GM21576 (cell line): ENCODE measurements at regions not wholly inside any gene's neighbourhood (a gene's known extent, or its start where the extent isn't known, plus 50 kb on each side); places are given as distances from the start of the nearest gene placed in this dataset.

Experiments used
- ATAC-seq: cut with Tn5 transposase; IDR thresholded peaks from one replicate; pipeline ENCODE4 v1.9.1; 2021; ENCODE audit warnings: mild to moderate bottlenecking, moderate library complexity; ENCODE audit not compliant: unreplicated experiment

DNA sequence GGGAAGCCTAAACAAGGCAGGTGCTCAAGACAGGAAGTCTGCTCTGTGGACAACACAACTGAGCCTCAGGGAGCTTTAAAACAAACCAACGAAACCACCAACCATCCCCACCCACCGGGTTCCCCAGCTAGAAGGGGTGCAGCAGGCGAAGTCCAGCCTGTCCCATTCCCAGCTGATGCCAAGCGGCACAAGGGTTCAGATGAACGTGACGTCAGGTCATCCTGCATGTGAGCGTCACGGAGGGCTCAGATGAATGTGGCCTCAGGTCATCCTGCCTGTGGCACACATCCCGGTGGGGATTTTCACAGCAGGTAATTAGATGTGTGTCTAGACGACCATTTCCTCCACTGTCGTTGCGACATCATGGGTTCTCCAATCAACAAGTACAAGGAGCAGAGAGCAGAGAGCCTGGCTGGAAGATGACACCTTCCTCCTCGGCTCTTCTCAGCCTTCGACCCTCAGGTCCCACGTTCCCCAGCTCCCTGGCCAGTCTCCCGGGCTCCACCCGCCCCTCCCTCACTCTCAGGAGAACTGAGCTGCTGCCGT is 246.5 kb downstream of the FOXL1 start:
- no peak for ATAC-seq

- ATAC-seq, result no peak
These were observed 247.3 kb downstream of the FOXL1 start for GRCh38 chr16:86825631-86826030.

GRCh38 chr16:86826941-86827340 is 248.6 kb downstream of the FOXL1 start:
- ATAC-seq, result no peak

- ATAC-seq, result no peak
These were observed 249.2 kb downstream of the FOXL1 start for GRCh38 chr16:86827521-86827920.

DNA sequence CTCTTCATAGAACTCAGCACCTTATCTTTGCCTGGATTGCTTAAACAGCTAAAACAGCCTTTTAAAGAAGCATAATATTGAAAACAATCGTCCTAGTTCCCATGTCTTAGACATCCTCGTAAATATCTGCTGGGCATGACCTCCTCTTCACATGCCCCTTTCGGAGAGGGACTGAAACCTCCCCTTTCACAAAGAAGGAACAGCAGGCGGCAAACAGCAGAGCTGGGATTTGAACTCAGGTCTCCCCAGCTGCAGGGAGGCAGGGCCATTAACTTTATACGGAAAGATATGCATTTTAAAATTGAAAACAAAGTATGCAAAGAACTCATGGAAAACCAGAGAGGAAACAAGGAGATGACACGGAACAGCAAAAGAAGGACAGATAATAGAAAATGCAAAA is 249.9 kb downstream of the FOXL1 start:
- no peak for ATAC-seq

GRCh38 chr16:86828653-86829052 is 250.3 kb downstream of the FOXL1 start:
- ATAC-seq, result no peak

DNA sequence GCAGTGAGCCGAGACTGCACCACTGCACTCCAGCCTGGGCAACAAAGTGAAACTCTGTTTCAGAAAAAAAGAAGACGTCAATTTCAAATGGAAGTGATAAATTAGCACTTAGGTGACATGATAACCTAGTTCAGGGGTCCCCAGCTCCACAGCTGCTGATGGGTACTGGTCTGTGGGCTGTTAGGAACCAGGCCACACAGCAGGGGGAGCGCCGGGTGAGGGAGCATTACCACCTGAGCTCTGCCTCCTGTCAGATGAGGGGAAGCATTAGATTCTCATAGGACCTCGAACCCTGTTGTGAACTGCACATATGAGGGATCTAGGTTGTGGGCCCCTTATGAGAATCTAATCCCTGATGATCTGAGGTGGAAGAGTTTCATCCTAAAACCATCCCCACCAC is 253.0 kb downstream of the FOXL1 start:
- ATAC-seq, result no peak

DNA sequence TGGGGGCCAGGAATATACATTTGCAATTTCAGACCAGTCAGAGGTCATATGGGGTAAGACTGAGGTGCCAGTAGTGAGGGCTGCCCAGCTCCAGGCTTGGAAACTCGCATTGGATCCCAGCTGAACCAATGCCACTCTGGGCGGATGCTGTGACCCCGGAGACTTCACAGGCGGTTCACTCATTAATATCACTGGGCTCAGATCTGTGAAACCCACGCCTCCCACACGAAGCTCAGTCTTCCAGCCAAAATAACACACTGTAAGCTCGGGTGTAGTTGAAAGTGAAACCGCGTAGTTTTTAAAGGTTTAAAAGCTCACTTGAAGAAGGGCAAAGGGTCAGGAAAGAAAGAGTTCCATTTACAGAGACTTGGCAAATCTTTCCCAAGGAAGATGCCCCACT is 254.8 kb downstream of the FOXL1 start:
- ATAC-seq, result no peak

DNA sequence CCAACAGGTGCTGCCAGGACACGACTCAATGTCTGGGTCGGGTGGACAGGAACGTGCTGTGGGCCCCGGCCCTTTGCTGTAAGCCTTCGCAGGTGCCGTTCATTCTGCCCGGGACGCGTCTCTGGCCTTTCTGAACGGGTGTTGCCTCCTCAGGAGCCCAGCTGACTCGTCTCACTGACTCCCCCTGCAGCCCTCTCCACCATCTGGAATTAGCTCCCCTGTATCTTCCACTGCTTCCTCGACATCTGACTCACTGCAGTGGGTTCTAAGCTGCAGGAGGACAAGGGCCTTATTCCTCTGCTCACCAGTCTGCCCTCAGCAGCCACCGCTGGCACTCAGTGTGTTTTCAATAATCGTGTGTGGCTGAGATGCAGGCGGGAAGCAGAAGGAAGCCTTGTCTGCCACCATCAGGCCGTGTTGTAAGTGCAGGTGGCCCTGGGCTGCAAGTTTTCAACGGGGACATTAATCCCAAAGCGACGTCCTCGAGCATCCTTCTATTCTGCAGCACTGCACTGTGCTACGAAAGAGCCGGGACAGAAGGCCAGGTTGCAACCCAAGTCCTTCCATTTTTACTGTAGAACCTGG is 256.2 kb downstream of the FOXL1 start:
- no peak for ATAC-seq

- no peak for ATAC-seq
These were observed 257.6 kb downstream of the FOXL1 start for GRCh38 chr16:86835982-86836381.

- ATAC-seq, result no peak
These were observed 258.3 kb downstream of the FOXL1 start for GRCh38 chr16:86836503-86837129.

DNA sequence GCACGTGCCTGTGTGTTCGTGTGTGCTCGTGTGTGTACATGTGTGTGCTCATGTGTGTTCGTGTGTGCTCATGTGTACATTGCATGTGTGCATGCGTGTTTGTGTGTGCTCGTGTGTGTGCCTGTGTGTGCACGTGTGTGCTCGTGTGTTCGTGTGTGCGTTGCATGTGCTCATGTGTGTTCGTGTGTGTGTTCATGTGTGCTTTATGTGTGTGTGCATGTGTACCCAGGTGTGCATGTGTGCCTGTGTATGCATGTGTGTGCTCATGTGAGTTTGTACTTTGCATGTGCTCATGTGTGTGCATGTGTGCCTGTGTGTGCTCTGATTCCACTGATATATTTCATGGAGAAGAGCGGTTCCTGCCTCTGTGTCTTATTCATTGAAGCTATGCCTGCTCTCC is 265.5 kb downstream of the FOXL1 start:
- ATAC-seq, result no peak

DNA sequence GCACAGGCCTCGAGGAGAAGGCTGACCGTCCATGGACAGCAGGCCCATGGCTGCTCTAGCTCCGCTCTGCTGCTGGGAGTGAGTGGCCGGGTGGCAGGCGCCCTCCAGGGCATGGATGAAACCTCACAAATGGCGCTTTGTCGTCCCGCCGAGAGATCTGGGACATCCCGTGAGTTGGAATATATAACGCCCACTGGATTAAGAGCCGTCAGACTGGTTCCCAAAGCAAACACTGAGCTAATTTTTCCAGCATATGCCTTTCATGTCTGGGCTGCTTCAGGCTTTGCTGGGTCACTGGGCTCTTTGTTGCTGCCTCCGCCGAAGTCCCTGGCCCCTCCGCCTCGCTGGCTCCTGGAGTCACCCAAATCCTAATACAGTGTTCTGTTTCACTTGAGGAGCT is 266.3 kb downstream of the FOXL1 start:
- ATAC-seq, result no peak

GRCh38 chr16:86846136-86846535 is 267.8 kb downstream of the FOXL1 start:
- no peak for ATAC-seq

DNA sequence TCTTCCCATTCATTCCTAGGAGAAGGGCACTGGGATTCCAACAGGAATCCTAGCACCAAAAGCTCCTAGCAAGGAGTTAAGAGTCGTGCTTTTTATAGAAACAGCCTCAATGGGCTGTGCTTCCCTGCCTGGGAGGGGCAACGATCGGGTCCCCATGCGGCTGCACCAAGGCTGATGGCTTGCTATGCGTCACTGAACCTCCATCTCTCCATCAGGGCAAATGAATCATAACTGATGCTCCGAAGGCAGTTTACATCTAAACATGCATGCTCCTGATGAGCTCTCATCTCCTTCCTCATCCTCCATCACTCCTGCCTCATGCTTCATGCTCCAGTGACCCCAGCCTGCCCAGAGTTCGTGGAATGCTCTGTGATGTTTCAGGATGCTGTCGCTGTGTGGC is 270.5 kb downstream of the FOXL1 start:
- no peak for ATAC-seq

DNA sequence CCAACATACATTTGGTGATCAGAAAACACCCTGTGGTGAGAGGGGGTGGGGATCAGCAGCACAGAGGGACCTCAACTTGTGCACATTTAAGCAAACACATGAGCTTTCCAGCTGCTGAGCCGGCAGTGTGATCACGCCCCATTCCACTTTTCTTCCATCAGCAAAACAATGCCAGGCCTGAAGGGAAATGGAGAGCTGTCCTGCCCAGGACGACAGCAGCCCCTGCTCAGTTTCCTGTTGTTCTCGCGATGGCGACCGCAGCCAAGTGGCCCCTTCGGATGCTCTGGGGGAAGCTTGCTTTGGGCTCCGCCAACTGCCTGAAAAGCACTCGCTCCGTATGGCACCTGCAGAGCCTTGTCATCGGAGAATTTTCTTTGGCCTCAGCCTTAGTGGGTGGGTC is 272.3 kb downstream of the FOXL1 start:
- ATAC-seq, result no peak

DNA sequence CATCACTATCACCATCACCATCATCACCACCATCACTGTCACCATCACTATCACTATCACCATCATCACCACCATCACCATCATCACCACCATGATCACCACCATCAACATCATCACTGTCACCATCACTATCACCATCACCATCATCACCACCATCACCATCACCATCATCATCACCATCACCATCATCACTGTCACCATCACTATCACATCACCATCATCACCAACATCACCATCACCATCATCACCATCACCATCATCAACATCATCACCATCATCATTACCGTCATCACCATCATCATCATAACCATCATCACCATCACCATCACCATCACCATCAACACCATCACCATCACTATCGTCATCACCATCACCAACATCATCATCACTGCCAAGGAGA is 273.8 kb downstream of the FOXL1 start:
- ATAC-seq, result no peak

GRCh38 chr16:86854058-86854621 is 275.8 kb downstream of the FOXL1 start:
- ATAC-seq, result no peak

- no peak for ATAC-seq
These were observed 276.4 kb downstream of the FOXL1 start for GRCh38 chr16:86854626-86855294.

DNA sequence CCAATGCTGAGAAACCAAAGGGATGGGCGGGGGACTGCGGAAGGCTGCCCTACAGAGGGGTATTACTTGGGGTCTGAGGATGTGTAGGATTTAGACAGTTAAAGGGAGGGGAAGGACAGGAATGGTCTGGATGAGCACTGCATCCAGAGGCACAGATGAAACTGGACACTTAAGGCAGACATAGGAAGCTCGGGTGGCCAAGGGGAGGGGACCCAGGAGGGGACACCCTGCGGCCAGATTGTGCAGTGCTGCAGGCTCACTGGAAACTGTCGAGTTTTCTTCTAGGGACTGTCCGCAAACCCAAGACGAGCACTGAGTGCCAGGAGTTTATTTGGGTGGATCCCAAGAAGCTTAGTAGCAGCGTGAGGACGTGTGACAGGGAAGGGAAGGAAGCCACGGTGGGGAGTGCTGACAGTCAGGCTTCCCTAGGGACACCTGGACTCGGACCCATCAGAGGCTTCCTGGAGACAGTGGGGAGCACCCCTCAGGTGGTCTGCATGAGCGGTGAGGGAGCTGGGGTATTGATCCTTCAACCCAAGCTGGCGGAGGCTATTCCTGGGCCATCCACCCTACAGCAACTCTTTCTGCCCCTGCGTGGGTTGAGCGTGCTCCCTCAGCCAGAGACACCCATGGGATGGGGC is 278.7 kb downstream of the FOXL1 start:
- ATAC-seq, result no peak

DNA sequence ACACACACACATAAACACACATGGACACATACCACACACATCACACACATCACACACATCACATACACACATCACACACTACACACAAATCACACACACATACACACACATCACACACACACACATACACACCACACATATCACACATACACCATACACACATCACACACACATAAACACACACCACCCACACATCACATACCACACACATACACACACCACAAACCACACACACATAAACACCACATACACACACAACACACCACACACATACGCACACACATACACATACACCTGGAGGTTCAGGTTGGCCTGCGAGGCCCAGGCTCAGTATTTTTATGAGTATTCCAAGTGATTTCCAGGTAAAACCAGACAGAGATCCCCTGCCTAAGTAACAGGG is 279.5 kb downstream of the FOXL1 start:
- ATAC-seq, result no peak
